Trophoblast cell (in vitro differentiated cells and primary cell): ENCODE measurements at regions not wholly inside any gene's neighbourhood (a gene's known extent, or its start where the extent isn't known, plus 50 kb on each side); places are given as distances from the start of the nearest gene placed in this dataset.
A peak's percentile ranks its signal among the peaks of the same experiment; 100 is the strongest.

ENCODE experiments used
- DNase-seq, 2 donors: peaks; one replicate each; pipeline ENCODE4 v3.0.0-alpha.2; 2016
- H2AFZ ChIP-seq: 2 replicates; pipeline ENCODE4 v1.6.1; 2013; ENCODE audit warnings: low read length, moderate library complexity, mild to moderate bottlenecking; ENCODE audit not compliant: insufficient read depth, poor library complexity
- H2AK5ac ChIP-seq: 2 replicates; pipeline ENCODE4 v1.6.1; 2013; ENCODE audit warnings: mild to moderate bottlenecking, low read length
- H2BK120ac ChIP-seq: 2 replicates; pipeline ENCODE4 v1.6.1; 2013; ENCODE audit warnings: low read length, mild to moderate bottlenecking, moderate library complexity; ENCODE audit not compliant: insufficient read depth, poor library complexity
- H2BK12ac ChIP-seq: 2 replicates; pipeline ENCODE4 v1.6.1; 2013; ENCODE audit warnings: mild to moderate bottlenecking, low read length, moderate library complexity
- H2BK5ac ChIP-seq: 2 replicates; pipeline ENCODE4 v1.6.1; 2013; ENCODE audit warnings: low read length, low read depth, moderate library complexity, mild to moderate bottlenecking; ENCODE audit not compliant: poor library complexity
- H3K14ac ChIP-seq: 2 replicates; pipeline ENCODE4 v1.6.1; 2013; ENCODE audit warnings: mild to moderate bottlenecking, low read length
- H3K18ac ChIP-seq: 2 replicates; pipeline ENCODE4 v1.6.1; 2013; ENCODE audit warnings: mild to moderate bottlenecking, low read length
- H3K23ac ChIP-seq: 2 replicates; pipeline ENCODE4 v1.6.1; 2013; ENCODE audit warnings: low read length
- H3K27ac ChIP-seq: 2 replicates; pipeline ENCODE4 v1.5.1; 2013; ENCODE audit warnings: low read depth, mild to moderate bottlenecking, inconsistent platforms, low read length, moderate library complexity
- H3K27me3 ChIP-seq: 2 replicates; pipeline ENCODE4 v1.6.1; 2013; ENCODE audit warnings: inconsistent platforms, mild to moderate bottlenecking, low read length, moderate library complexity; ENCODE audit not compliant: insufficient read depth
- H3K36me3 ChIP-seq, 2 experiments: 1 replicate in 1 of 2; 2 replicates in 1 of 2; pipeline ENCODE4 v1.6.1; 2013; ENCODE audit warnings: low read length in 2 of 2, mild to moderate bottlenecking in 2 of 2, moderate library complexity in 1 of 2; ENCODE audit not compliant: insufficient read depth in 2 of 2, control insufficient read depth in 1 of 2
- H3K4ac ChIP-seq: 2 replicates; pipeline ENCODE4 v1.6.1; 2013; ENCODE audit warnings: low read depth, mild to moderate bottlenecking, low read length, moderate library complexity
- H3K4me1 ChIP-seq, 2 experiments: 1 replicate in 1 of 2; 2 replicates in 1 of 2; pipeline ENCODE4 v1.6.1; 2013; ENCODE audit warnings: low read length in 2 of 2, mild to moderate bottlenecking in 2 of 2, moderate library complexity in 1 of 2; ENCODE audit not compliant: insufficient read depth in 2 of 2, control insufficient read depth in 1 of 2
- H3K4me2 ChIP-seq: 2 replicates; pipeline ENCODE4 v1.6.1; 2013; ENCODE audit warnings: inconsistent platforms, mild to moderate bottlenecking, low read length, moderate library complexity
- H3K4me3 ChIP-seq: 2 replicates; pipeline ENCODE4 v1.5.1; 2013; ENCODE audit warnings: mild to moderate bottlenecking, low read depth, low read length, inconsistent platforms
- H3K79me1 ChIP-seq: one replicate; pipeline ENCODE4 v1.6.1; 2013; ENCODE audit warnings: low read length
- H3K79me2 ChIP-seq: 2 replicates; pipeline ENCODE4 v1.6.1; 2013; ENCODE audit warnings: low read length, mild to moderate bottlenecking; ENCODE audit not compliant: control insufficient read depth, insufficient read depth, poor library complexity
- H3K9ac ChIP-seq: 2 replicates; pipeline ENCODE4 v1.6.1; 2013; ENCODE audit warnings: mild to moderate bottlenecking, low read length
- H3K9me3 ChIP-seq: 2 replicates; pipeline ENCODE4 v1.6.1; 2013; ENCODE audit warnings: low read depth, mild to moderate bottlenecking, control low read depth, inconsistent platforms, low read length; ENCODE audit not compliant: insufficient read depth
- H4K12ac ChIP-seq: 2 replicates; pipeline ENCODE4 v1.6.1; 2013; ENCODE audit warnings: low read depth, mild to moderate bottlenecking, low read length, moderate library complexity
- H4K8ac ChIP-seq: 2 replicates; pipeline ENCODE4 v1.6.1; 2013; ENCODE audit warnings: low read depth, mild to moderate bottlenecking, low read length, moderate library complexity
- H4K91ac ChIP-seq: one replicate; pipeline ENCODE4 v1.6.1; 2013; ENCODE audit warnings: low read depth, mild to moderate bottlenecking, low read length, moderate library complexity
- WGBS: extraction: QIAGEN DNeasy Blood & Tissue Kit; methylation state at CpG from one replicate; pipeline ENCODE4 v1.1.7; 2013; ENCODE audit warnings: missing lambda C conversion rate; ENCODE audit not compliant: insufficient read length, insufficient coverage; ENCODE audit errors: extremely low coverage; 5-methylcytosine and 5-hydroxymethylcytosine counted together

DNA sequence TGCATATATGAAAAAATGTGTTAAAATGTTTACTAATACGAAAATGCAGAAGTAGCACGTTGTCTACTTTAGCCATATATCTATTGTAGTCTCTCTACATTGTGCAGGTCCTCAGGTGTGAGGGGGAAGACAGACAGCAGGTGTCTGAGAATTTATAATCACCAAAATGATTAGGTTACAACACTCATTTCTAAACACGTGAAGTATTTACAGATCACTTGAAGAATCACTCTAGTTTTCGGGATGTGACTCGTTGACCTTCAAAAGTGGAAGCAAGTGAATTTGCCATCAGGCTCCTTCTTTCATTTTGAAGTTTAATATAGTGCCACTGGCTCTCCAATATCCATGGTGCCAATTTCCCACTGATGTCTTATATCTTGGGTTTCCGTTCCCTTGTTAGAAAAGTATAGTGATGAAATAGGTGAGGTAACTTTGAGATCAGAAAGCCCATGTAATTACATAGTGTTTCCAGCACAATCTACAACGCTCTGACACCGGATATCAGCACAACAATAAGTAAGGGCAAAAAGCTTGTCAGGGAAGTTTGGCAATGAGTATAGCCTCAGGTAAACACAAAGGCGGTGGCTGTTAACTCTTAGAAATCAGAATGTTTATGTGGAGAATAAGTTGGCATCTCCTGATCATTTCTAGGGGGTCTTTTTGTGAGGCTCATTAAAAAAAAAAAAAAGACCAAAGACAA is 57.5 kb upstream of the SP4 start:
- H2AK5ac ChIP-seq: no peak overlapping the region
- no peak overlapping the region for H2BK120ac ChIP-seq
- H3K4me3 ChIP-seq: no peak overlapping the region
- H2AFZ ChIP-seq: no peak overlapping the region
- no peak overlapping the region for H3K18ac ChIP-seq
- no peak overlapping the region for H2BK5ac ChIP-seq
- no peak overlapping the region for H3K9ac ChIP-seq
- H3K23ac ChIP-seq: no peak overlapping the region
- no peaks in the 10 kb centered on the region for H3K4me1 ChIP-seq
- H3K79me2 ChIP-seq: no peaks in the 10 kb centered on the region
- WGBS: no CpG with 5 or more reads among the region's 9 CpGs
- no peak overlapping the region for H3K4me2 ChIP-seq
- no peak overlapping the region for H4K12ac ChIP-seq
- H3K36me3 ChIP-seq: no peaks in the 10 kb centered on the region
- H3K14ac ChIP-seq: no peak overlapping the region
- H3K9me3 ChIP-seq: no peaks in the 10 kb centered on the region
- H4K8ac ChIP-seq: no peak overlapping the region
- H3K27me3 ChIP-seq: no peaks in the 10 kb centered on the region
- DNase-seq: no peak
- no peaks in the 10 kb centered on the region for H3K79me1 ChIP-seq
- no peak overlapping the region for H3K27ac ChIP-seq
- H4K91ac ChIP-seq: no peak overlapping the region
- H2BK12ac ChIP-seq: no peak overlapping the region
- H3K4ac ChIP-seq: no peak overlapping the region

DNA sequence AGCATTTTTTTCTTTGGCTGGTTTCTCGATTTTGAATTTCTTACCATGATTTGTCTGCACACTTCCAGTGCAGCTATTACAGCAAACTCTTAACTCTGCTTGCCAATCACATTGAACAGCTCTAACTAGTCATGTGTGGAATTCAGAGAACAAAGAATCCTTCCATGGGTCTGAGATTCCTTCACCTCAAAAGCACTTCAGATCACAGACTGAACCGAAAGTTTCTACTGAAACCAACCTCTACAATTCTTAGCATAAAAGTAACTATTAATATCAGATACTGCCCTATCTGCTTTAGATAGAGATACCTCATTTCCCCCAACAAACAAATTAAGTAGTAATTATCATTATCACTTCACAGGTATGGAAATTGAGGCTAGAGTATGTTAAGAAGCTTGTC is 56.5 kb upstream of the SP4 start:
- H2BK120ac ChIP-seq: no peak overlapping the region
- H3K9ac ChIP-seq: no peak overlapping the region
- H3K4ac ChIP-seq: no peak overlapping the region
- H4K8ac ChIP-seq: no peak overlapping the region
- H3K27ac ChIP-seq: no peak overlapping the region
- DNase-seq: no peak
- H2BK5ac ChIP-seq: no peak overlapping the region
- H2AFZ ChIP-seq: no peak overlapping the region
- H3K14ac ChIP-seq: no peak overlapping the region
- no peak overlapping the region for H3K4me2 ChIP-seq
- no peak overlapping the region for H3K18ac ChIP-seq
- H3K9me3 ChIP-seq: no peaks in the 10 kb centered on the region
- H3K27me3 ChIP-seq: no peaks in the 10 kb centered on the region
- H2BK12ac ChIP-seq: no peak overlapping the region
- H2AK5ac ChIP-seq: no peak overlapping the region
- no peak overlapping the region for H4K91ac ChIP-seq
- H3K4me3 ChIP-seq: no peak overlapping the region
- H3K79me2 ChIP-seq: no peaks in the 10 kb centered on the region
- no peak overlapping the region for H4K12ac ChIP-seq
- WGBS: no CpG with 5 or more reads among the region's 2 CpGs
- no peaks in the 10 kb centered on the region for H3K79me1 ChIP-seq
- no peaks in the 10 kb centered on the region for H3K36me3 ChIP-seq
- H3K23ac ChIP-seq: no peak overlapping the region
- H3K4me1 ChIP-seq: no peaks in the 10 kb centered on the region

DNA sequence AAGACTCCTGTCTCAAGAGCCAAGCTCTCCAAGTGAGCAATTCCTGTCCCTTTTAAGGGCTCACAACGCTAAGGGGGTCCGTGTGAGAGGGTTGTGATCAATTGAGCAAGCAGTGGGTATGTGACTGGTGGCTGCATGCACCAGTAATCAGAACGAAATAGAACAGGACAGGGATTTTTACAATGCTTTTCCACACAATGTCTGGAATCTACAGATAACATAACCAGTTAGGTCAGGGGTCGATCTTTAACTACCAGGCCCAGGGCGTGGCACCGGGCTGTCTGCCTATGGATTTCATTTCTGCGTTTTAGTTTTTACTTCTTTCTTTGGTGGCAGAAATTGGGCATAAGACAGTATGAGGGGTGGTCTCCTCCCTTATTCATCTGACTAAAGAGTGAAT is 54.9 kb upstream of the SP4 start:
- Histone ChIP-seq H3K27ac (no peak overlapping the region), H3K9me3 (no peaks in the 10 kb centered on the region), H3K4ac (no peak overlapping the region), H3K18ac (no peak overlapping the region), H3K14ac (no peak overlapping the region), H3K27me3 (no peaks in the 10 kb centered on the region), H3K9ac (no peak overlapping the region), H2AFZ (no peak overlapping the region), H3K79me2 (no peaks in the 10 kb centered on the region), H3K79me1 (no peaks in the 10 kb centered on the region), H2BK5ac (no peak overlapping the region), H4K91ac (no peak overlapping the region), H2AK5ac (no peak overlapping the region), H2BK120ac (no peak overlapping the region), H4K12ac (no peak overlapping the region), H3K36me3 (no peaks in the 10 kb centered on the region), H3K23ac (no peak overlapping the region), H3K4me3 (no peak overlapping the region), H2BK12ac (no peak overlapping the region), H3K4me1 (no peaks in the 10 kb centered on the region), H3K4me2 (no peak overlapping the region), H4K8ac (no peak overlapping the region)
- DNase-seq: peak in 1 of 2 donors; percentile 49
- no CpG with 5 or more reads among the region's 7 CpGs for WGBS

DNA sequence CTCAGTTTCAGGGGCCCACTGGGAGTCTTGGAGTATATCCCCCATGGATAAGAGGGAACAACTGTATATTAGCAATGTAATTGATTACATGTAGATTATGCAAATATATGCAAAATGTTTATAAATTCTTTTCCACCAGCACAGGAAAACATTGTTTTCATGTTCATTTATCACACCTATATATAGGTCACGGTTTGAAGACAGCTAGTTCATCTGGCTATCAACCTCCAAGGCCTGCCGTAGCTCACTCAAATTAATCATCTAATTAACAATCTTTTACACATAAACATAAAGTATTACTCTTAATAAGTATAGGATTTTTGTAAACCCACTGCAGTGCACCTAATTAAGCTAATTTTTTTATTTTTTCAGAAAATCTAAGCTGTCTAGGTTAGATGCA is 53.7 kb upstream of the SP4 start:
- no peak overlapping the region for H2BK5ac ChIP-seq
- no peak overlapping the region for H2AFZ ChIP-seq
- no peak overlapping the region for H2BK120ac ChIP-seq
- no peak overlapping the region for H4K12ac ChIP-seq
- no peaks in the 10 kb centered on the region for H3K27me3 ChIP-seq
- no peak overlapping the region for H3K4ac ChIP-seq
- H3K79me1 ChIP-seq: no peaks in the 10 kb centered on the region
- WGBS: 100% methylated on average over 1 of the region's 2 CpGs
- H3K4me3 ChIP-seq: no peak overlapping the region
- no peak overlapping the region for H3K27ac ChIP-seq
- no peaks in the 10 kb centered on the region for H3K4me1 ChIP-seq
- no peak overlapping the region for H2AK5ac ChIP-seq
- H4K91ac ChIP-seq: no peak overlapping the region
- no peak overlapping the region for H4K8ac ChIP-seq
- H3K4me2 ChIP-seq: no peak overlapping the region
- H3K79me2 ChIP-seq: no peaks in the 10 kb centered on the region
- H3K36me3 ChIP-seq: no peaks in the 10 kb centered on the region
- no peak overlapping the region for H3K18ac ChIP-seq
- H2BK12ac ChIP-seq: no peak overlapping the region
- no peak overlapping the region for H3K14ac ChIP-seq
- H3K9me3 ChIP-seq: no peaks in the 10 kb centered on the region
- no peak overlapping the region for H3K9ac ChIP-seq
- DNase-seq: no peak
- H3K23ac ChIP-seq: no peak overlapping the region
